Pancreas (tissue), 10 donors: ENCODE measurements at regions not wholly inside any gene's neighbourhood (a gene's known extent, or its start where the extent isn't known, plus 50 kb on each side); places are given as distances from the start of the nearest gene placed in this dataset.
A peak's percentile ranks its signal among the peaks of the same experiment; 100 is the strongest.
"Not testable (repeated sequence)": the region's sequence is repeated elsewhere in the genome, so short reads cannot be mapped to it uniquely, and the experiment has no call there.

Experiments
- ATAC-seq, 4 donors: fragments of 200-7000 bp; cut with Tn5 transposase; one replicate each; pipeline versions ENCODE4 v1.8.0 to v1.9.1; 2020; ENCODE audit warnings: mild to moderate bottlenecking in 4 of 4, moderate library complexity in 4 of 4
- DNase-seq, 6 donors: peaks; one replicate each; pipeline ENCODE4 v3.0.0-alpha.2; 2020
- FAIRE-seq: peaks from 2 replicates; lab custom pipeline; 2012; peaks lifted over from hg19 to GRCh38; lab: Jason Lieb, UNC
- H3K27ac ChIP-seq, 4 donors: fragments of 200-600 bp; sonication (generic); 1 replicate in 3 of 4; 2 replicates in 1 of 4; pipeline versions ENCODE4 v1.5.0 to v1.8.0; 2020
- H3K27me3 ChIP-seq, 4 donors: fragments of 200-600 bp; one replicate each; pipeline ENCODE4 v1.8.0; 2021
- H3K36me3 ChIP-seq, 3 donors: fragments of 200-600 bp; sonication (generic) in 1 of 3; one replicate each; pipeline versions ENCODE4 v1.5.0 to v1.8.0; 2020 to 2021
- H3K4me1 ChIP-seq, 3 donors: fragments of 200-600 bp; one replicate each; pipeline ENCODE4 v1.8.0; 2021
- H3K4me3 ChIP-seq, 4 donors: fragments of 200-600 bp; sonication (generic) in 2 of 4; one replicate each; pipeline versions ENCODE4 v1.5.0 to v1.8.0; 2020 to 2021
- H3K9me3 ChIP-seq, 4 donors: fragments of 200-600 bp; one replicate each; pipeline ENCODE4 v1.8.0; 2021
- CTCF ChIP-seq, 4 donors: fragments of 200-600 bp; sonication (generic) in 3 of 4; IDR thresholded peaks; one replicate each; pipeline versions ENCODE4 v1.5.0 to v1.8.0; 2021; ENCODE audit warnings: antibody characterized with exemption in 4 of 4
- WGBS, 2 donors: extraction: QIAGEN DNeasy Blood & Tissue Kit; methylation state at CpG; one replicate each; pipeline ENCODE4 v1.1.7; 2013; 5-methylcytosine and 5-hydroxymethylcytosine counted together
- intact Hi-C, 3 donors: fragments of 100-400 bp; cut with DNase I; formaldehyde crosslinking; loops; one replicate each; pipeline versions ENCODE4 v1.11.1 to v1.14.2; 2022
- donor health status: healthy with polysubstance abuse.
- donor health status: DM: no; HTN: no; CAD: no; lungs with moderate emphysema.
- donor health status: DM: no; HTN: no; CAD: no.
- donor health status: control.
- donor health status: control.
- donor health status: Bipolar disorder and iron deficiency.
- donor health status: DM: yes; HTN: yes; CAD: no.
- donor health status: DM: no; HTN: no; CAD: no.
- donor health status: DM: no; HTN: no; CAD: no.
- donor health status: DM: yes; HTN: yes; CAD: no.

- peak; percentile 96 to 99 (median 98) for ATAC-seq
- no peak for TF ChIP-seq CTCF (IDR thresholded peaks at IDR 0.05)
Measured at GRCh38 chr2:121155502-121156056, 129.4 kb downstream of the TFCP2L1 start.

GRCh38 chr2:121157481-121157880 lies 127.5 kb downstream of the TFCP2L1 start:
- H3K9me3 ChIP-seq, H3K4me3 ChIP-seq, intact Hi-C loops, H3K27me3 ChIP-seq, H3K4me1 ChIP-seq, FAIRE-seq, DNase-seq, H3K36me3 ChIP-seq, ATAC-seq, H3K27ac ChIP-seq: not testable (repeated sequence)
- WGBS, 2 donors, result 95 to 96% methylated on average over 1 of the region's 1 CpG

More at GRCh38 chr2:121155502-121156056, 129.4 kb downstream of the TFCP2L1 start:
- intact Hi-C loops, result no loop called here
- DNase-seq (peak; percentile 82 to 95 (median 90)), FAIRE-seq (no peak)
- 17 to 20% methylated on average over 11 of the region's 11 CpGs for WGBS, 2 donors
- no peaks in the 10 kb centered on the region for H3K36me3 ChIP-seq
- peak overlapping the region in 1 of 4 donors; percentile 12 for H3K4me3 ChIP-seq
- peak overlapping the region; percentile 22 to 65 (median 45) for H3K27ac ChIP-seq
- no peaks in the 10 kb centered on the region for H3K9me3 ChIP-seq
- H3K27me3 ChIP-seq, result no peaks in the 10 kb centered on the region
- H3K4me1 ChIP-seq, result peaks cover 4 to 6% (median 6%) of the 10 kb centered on the region in 3 donors

GRCh38 chr2:121159291-121160071 lies 125.5 kb downstream of the TFCP2L1 start:
- no peak for TF ChIP-seq CTCF (IDR thresholded peaks at IDR 0.05)
- no peaks in the 10 kb centered on the region for H3K27me3 ChIP-seq
- intact Hi-C loops, result no loop called here
- no peak overlapping the region for H3K27ac ChIP-seq
- 74 to 78% methylated on average over 8 of the region's 8 CpGs for WGBS, 2 donors
- H3K4me3 ChIP-seq, result no peak overlapping the region
- no peaks in the 10 kb centered on the region for H3K9me3 ChIP-seq
- peaks cover 4 to 6% (median 6%) of the 10 kb centered on the region in 3 donors for H3K4me1 ChIP-seq
- FAIRE-seq (no peak), ATAC-seq (no peak), DNase-seq (no peak)
- H3K36me3 ChIP-seq, result no peaks in the 10 kb centered on the region

- Histone ChIP-seq H3K27ac (no peak overlapping the region), H3K9me3 (no peaks in the 10 kb centered on the region), H3K4me3 (no peak overlapping the region), H3K36me3 (no peaks in the 10 kb centered on the region), H3K27me3 (no peaks in the 10 kb centered on the region), H3K4me1 (no peaks in the 10 kb centered on the region)
- 91 to 94% methylated on average over 4 of the region's 4 CpGs for WGBS, 2 donors
- TF ChIP-seq CTCF (IDR thresholded peaks at IDR 0.05), result no peak
- FAIRE-seq (no peak), ATAC-seq (no peak), DNase-seq (no peak)
- intact Hi-C loops, result no loop called here
Measured at GRCh38 chr2:121160366-121160765, 124.6 kb downstream of the TFCP2L1 start.

- intact Hi-C loops, result no loop called here
- FAIRE-seq (no peak), DNase-seq (no peak), ATAC-seq (no peak)
- no peaks in the 10 kb centered on the region for H3K27me3 ChIP-seq
- H3K9me3 ChIP-seq, result no peaks in the 10 kb centered on the region
- no peak overlapping the region for H3K27ac ChIP-seq
- H3K4me1 ChIP-seq, result no peaks in the 10 kb centered on the region
- H3K4me3 ChIP-seq, result no peak overlapping the region
- no peaks in the 10 kb centered on the region for H3K36me3 ChIP-seq
- no peak for TF ChIP-seq CTCF (IDR thresholded peaks at IDR 0.05)
- 62 to 67% methylated on average over 1 of the region's 1 CpG for WGBS, 2 donors
Measured at GRCh38 chr2:121161272-121161671, 123.7 kb downstream of the TFCP2L1 start.
